ENCODE measurements at regions not wholly inside any gene's neighbourhood (a gene's known extent, or its start where the extent isn't known, plus 50 kb on each side); places are given as distances from the start of the nearest gene placed in this dataset.

DNA sequence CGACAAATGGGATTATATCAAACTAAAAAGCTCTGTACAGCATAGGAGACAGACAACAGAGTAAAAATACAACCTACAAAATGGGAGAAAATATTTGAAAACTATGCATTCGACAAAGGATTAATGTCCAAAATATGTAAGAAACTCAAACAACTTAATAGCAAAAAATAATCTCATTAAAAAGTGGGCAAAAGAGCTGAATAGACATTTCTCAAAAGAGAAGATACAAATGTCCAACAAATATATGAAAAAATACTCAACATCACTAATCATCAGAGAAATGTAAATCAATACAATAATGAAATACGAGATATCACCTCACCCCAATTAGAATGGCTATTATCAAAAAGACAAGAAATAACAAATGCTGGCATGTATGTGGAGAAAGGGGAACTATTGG is 272.9 kb downstream of the KLHL13 start:
- whole genome bisulfite sequencing, 2 donors = 72 to 84% methylated on average over 3 of the region's 3 CpGs
- no peak overlapping the region for H3K4me3 ChIP-seq
- H3K36me3 ChIP-seq = no peaks in the 10 kb centered on the region
- DNase-seq (ENCODE audit: low spot score in 2 of 2) = no peak
- TF ChIP-seq POLR2A (IDR thresholded peaks at IDR 0.05) (no peak), EP300 (IDR thresholded peaks at IDR 0.05) (no peak)
- TF ChIP-seq, protein P1, sequence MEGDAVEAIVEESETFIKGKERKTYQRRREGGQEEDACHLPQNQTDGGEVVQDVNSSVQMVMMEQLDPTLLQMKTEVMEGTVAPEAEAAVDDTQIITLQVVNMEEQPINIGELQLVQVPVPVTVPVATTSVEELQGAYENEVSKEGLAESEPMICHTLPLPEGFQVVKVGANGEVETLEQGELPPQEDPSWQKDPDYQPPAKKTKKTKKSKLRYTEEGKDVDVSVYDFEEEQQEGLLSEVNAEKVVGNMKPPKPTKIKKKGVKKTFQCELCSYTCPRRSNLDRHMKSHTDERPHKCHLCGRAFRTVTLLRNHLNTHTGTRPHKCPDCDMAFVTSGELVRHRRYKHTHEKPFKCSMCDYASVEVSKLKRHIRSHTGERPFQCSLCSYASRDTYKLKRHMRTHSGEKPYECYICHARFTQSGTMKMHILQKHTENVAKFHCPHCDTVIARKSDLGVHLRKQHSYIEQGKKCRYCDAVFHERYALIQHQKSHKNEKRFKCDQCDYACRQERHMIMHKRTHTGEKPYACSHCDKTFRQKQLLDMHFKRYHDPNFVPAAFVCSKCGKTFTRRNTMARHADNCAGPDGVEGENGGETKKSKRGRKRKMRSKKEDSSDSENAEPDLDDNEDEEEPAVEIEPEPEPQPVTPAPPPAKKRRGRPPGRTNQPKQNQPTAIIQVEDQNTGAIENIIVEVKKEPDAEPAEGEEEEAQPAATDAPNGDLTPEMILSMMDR (IDR thresholded peaks at IDR 0.05) = no peak
- no peaks in the 10 kb centered on the region for H3K4me1 ChIP-seq
- H3K27ac ChIP-seq = no peak overlapping the region
- H3K9me3 ChIP-seq = no peaks in the 10 kb centered on the region
- H3K27me3 ChIP-seq = no peaks in the 10 kb centered on the region

DNA sequence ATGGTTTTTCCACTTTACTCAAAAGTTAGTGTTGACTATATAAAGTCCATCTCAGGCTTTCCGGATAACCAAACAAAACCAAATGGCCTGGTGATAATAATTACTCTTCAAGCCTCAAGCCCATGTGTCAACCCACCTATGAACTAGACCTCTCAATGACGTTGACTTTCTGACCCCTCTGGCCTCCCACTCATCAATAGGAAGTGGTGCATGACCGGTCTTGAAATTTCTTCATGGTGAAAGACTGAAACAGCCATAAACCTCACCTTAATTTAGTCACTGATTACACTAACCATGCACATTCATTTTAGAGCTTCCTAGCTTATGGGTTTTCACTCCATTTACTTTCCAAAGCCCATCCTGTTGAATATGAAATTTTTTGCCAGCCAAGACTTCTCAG is 276.0 kb downstream of the KLHL13 start:
- H3K27me3 ChIP-seq = no peaks in the 10 kb centered on the region
- no peak overlapping the region for H3K27ac ChIP-seq
- no peaks in the 10 kb centered on the region for H3K9me3 ChIP-seq
- no peak overlapping the region for H3K4me3 ChIP-seq
- 52 to 61% methylated on average over 3 of the region's 3 CpGs for WGBS, 2 donors
- DNase-seq (ENCODE audit: low spot score in 2 of 2) = no peak
- H3K4me1 ChIP-seq = no peaks in the 10 kb centered on the region
- TF ChIP-seq EP300 (IDR thresholded peaks at IDR 0.05) (no peak), POLR2A (IDR thresholded peaks at IDR 0.05) (no peak)
- TF ChIP-seq, protein P1 (IDR thresholded peaks at IDR 0.05) = no peak
- no peaks in the 10 kb centered on the region for H3K36me3 ChIP-seq

DNA sequence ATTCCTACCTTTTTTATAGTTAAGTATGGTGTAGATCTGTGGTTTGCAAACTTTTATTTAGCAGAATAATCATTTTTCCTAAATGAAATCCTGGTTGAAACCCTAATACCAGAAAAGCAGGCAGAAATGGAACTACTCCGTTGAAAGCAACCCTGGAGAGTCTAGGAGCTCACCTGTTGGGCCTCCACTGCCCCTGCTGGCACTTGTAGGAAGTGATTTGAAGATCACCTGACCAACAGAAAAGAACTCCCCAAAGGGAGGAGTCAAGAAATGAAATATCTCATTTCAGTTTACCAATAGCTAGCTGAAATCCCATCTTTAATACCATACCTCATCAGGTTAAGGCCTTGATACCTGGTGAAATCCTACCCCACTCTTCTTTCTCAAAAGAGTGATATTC is 277.1 kb downstream of the KLHL13 start:
- no peak for TF ChIP-seq EP300 (IDR thresholded peaks at IDR 0.05)
- TF ChIP-seq POLR2A (IDR thresholded peaks at IDR 0.05) = no peak
- TF ChIP-seq, protein P1 (IDR thresholded peaks at IDR 0.05) = no peak
- H3K36me3 ChIP-seq = no peaks in the 10 kb centered on the region
- H3K9me3 ChIP-seq = no peaks in the 10 kb centered on the region
- no peaks in the 10 kb centered on the region for H3K27me3 ChIP-seq
- DNase-seq (ENCODE audit: low spot score in 2 of 2) = no peak
- no peak overlapping the region for H3K4me3 ChIP-seq
- no peak overlapping the region for H3K27ac ChIP-seq
- no peaks in the 10 kb centered on the region for H3K4me1 ChIP-seq
- WGBS, 2 donors = 65 to 88% methylated on average over 1 of the region's 1 CpG

DNA sequence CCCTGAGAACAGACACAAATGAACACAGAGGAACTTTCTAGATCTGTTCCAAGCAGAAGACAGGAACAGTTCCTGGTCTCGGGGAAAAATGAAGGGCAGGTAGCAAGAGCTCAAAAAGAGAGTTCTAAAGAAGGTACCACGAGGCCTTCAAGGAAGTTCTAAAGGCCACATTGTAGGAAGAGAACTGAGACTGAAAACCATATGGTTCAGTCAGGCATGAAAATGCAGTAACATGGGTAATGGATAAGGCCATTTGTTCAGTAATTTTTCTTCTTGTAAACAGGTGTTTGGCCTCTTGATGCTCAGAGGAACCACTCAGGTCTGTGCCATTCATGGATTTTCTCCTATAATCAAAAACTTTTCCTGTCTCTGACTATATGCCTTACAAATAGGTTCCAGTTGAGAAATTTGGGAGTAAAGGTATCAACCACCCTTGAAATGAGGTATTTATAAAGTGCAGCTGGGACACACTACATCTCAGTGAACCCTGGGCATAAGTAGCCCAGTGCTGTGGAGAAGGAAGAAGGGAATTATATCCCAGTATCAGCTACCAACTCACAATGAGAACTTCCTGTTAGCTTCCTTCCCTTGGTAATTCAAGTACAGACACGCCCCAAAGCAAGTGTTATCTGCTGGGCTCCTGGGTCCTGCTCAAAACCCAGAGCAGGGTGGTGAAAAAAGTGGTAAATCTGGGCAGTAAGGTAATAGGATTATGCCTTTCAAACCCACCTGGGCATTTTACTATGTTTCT is 277.9 kb downstream of the KLHL13 start:
- TF ChIP-seq EP300 (IDR thresholded peaks at IDR 0.05) (no peak), POLR2A (IDR thresholded peaks at IDR 0.05) (no peak)
- TF ChIP-seq, protein P1 (IDR thresholded peaks at IDR 0.05) = no peak
- Histone ChIP-seq H3K36me3 (no peaks in the 10 kb centered on the region), H3K27ac (no peak overlapping the region), H3K9me3 (peaks cover 0 to 1% (median 0%) of the 10 kb centered on the region in 4 donors), H3K27me3 (no peaks in the 10 kb centered on the region), H3K4me1 (no peaks in the 10 kb centered on the region), H3K4me3 (no peak overlapping the region)
- WGBS, 2 donors = 58 to 72% methylated on average over 3 of the region's 3 CpGs
- no peak for DNase-seq (ENCODE audit: low spot score in 2 of 2)

DNA sequence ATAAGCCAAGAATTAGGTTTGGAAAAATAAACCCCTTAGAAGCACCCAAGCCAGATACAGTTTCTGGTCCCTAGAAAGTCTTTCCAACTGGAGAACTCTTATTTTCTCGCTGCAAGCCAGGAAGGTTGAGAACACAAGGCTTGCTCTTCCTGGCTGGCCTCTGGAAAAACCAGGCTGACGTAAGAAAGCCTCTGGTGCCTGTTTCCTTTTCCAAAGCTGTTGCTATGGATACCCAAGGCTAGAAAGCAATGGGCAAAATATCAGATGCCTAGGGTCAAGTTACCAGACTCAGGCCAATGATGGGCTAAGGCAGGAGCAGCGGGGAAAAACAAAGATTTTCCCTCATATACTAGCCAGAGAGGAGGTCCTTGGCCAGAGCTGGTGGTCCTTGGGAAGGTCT is 281.6 kb downstream of the KLHL13 start:
- 36 to 51% methylated on average over 3 of the region's 3 CpGs for WGBS, 2 donors
- Histone ChIP-seq H3K4me3 (no peak overlapping the region), H3K36me3 (no peaks in the 10 kb centered on the region), H3K4me1 (no peaks in the 10 kb centered on the region), H3K27me3 (no peaks in the 10 kb centered on the region), H3K9me3 (peaks cover 0 to 3% (median 0%) of the 10 kb centered on the region in 4 donors), H3K27ac (no peak overlapping the region)
- no peak for TF ChIP-seq POLR2A (IDR thresholded peaks at IDR 0.05)
- TF ChIP-seq, protein P1 (IDR thresholded peaks at IDR 0.05) = no peak
- no peak for TF ChIP-seq EP300 (IDR thresholded peaks at IDR 0.05)
- no peak for DNase-seq (ENCODE audit: low spot score in 2 of 2)
